ENCODE measurements at regions not wholly inside any gene's neighbourhood (a gene's known extent, or its start where the extent isn't known, plus 50 kb on each side); places are given as distances from the start of the nearest gene placed in this dataset.

DNA sequence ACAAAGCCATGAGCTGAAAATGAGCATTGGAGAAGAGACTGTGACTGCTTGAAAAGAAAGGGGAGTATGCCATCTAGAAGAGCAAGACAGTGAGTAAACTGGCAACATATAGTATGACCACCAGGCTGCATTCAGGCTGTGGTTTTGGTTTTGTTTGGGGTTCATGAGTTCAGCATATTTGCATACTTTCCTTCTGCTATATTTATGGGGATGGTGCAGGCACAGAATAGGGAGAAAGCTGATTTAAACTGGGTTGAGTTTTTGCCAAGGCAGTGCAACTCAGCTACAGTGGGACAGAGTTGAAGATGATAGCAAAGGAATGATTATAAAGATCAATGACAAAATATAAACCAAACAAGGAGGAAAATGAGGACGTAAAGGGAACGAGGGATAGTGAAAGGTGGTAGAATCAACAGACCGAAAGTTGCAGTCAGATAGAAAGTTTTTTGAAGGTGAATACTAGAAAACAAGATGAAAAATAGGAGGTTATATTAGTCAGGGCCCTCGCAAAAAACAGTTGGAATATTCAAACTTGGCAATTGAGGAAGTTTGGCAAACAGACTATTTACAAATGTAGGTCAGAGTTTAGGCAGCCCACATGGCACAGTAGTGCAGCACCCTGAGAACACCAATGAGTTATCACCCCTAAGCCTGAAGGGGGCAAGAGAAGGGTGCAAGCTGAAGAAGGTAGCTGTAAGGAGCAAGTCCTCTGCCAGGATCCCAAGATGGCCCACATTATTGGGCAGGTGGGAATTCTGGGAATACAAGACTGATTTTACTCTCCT, 114.8 kb upstream of the MAP9 start:
- Histone ChIP-seq H2AFZ (ENCODE audit: low read depth, low read length) (no peak overlapping the region), H3K4me3 (ENCODE audit: low read length) (no peak overlapping the region), H4K20me1 (ENCODE audit: insufficient read depth) (no peaks in the 10 kb centered on the region), H3F3A (ENCODE audit: insufficient read depth, low read length, poor library complexity, severe bottlenecking) (no peaks in the 10 kb centered on the region), H3K9me3 (ENCODE audit: low read length) (no peaks in the 10 kb centered on the region), H3K4me2 (ENCODE audit: low read length) (no peak overlapping the region), H3K36me3 (ENCODE audit: insufficient read depth, low read length) (no peaks in the 10 kb centered on the region), H3K27ac (ENCODE audit: low read length) (no peak overlapping the region), H3K27me3 (ENCODE audit: insufficient read depth, low read depth, low read length) (no peaks in the 10 kb centered on the region), H3K9me2 (ENCODE audit: insufficient read depth, low read length) (no peaks in the 10 kb centered on the region), H3K9ac (ENCODE audit: low read length) (no peak overlapping the region), H3K79me2 (replicated peaks; ENCODE audit: insufficient read depth, low read length) (no peaks in the 10 kb centered on the region)
- TF ChIP-seq, protein P1, sequence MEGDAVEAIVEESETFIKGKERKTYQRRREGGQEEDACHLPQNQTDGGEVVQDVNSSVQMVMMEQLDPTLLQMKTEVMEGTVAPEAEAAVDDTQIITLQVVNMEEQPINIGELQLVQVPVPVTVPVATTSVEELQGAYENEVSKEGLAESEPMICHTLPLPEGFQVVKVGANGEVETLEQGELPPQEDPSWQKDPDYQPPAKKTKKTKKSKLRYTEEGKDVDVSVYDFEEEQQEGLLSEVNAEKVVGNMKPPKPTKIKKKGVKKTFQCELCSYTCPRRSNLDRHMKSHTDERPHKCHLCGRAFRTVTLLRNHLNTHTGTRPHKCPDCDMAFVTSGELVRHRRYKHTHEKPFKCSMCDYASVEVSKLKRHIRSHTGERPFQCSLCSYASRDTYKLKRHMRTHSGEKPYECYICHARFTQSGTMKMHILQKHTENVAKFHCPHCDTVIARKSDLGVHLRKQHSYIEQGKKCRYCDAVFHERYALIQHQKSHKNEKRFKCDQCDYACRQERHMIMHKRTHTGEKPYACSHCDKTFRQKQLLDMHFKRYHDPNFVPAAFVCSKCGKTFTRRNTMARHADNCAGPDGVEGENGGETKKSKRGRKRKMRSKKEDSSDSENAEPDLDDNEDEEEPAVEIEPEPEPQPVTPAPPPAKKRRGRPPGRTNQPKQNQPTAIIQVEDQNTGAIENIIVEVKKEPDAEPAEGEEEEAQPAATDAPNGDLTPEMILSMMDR (IDR thresholded peaks at IDR 0.05; ENCODE audit: poor library complexity, severe bottlenecking): no peak
- TF ChIP-seq MXI1 (conservative IDR thresholded peaks at IDR 0.05; ENCODE audit: poor library complexity, severe bottlenecking) (no peak), POLR2AphosphoS5 (IDR thresholded peaks at IDR 0.05) (no peak), EZH2 (IDR thresholded peaks at IDR 0.05; ENCODE audit: borderline replicate concordance, insufficient read depth, low read length, poor library complexity, severe bottlenecking) (no peak), EP300 (conservative IDR thresholded peaks at IDR 0.05; ENCODE audit: poor library complexity, severe bottlenecking) (no peak), SMC3 (conservative IDR thresholded peaks at IDR 0.05; ENCODE audit: poor library complexity) (no peak), TAF1 (IDR thresholded peaks at IDR 0.05; ENCODE audit: low read depth) (no peak), RAD21 (conservative IDR thresholded peaks at IDR 0.05) (no peak)
- TF ChIP-seq, protein P2, sequence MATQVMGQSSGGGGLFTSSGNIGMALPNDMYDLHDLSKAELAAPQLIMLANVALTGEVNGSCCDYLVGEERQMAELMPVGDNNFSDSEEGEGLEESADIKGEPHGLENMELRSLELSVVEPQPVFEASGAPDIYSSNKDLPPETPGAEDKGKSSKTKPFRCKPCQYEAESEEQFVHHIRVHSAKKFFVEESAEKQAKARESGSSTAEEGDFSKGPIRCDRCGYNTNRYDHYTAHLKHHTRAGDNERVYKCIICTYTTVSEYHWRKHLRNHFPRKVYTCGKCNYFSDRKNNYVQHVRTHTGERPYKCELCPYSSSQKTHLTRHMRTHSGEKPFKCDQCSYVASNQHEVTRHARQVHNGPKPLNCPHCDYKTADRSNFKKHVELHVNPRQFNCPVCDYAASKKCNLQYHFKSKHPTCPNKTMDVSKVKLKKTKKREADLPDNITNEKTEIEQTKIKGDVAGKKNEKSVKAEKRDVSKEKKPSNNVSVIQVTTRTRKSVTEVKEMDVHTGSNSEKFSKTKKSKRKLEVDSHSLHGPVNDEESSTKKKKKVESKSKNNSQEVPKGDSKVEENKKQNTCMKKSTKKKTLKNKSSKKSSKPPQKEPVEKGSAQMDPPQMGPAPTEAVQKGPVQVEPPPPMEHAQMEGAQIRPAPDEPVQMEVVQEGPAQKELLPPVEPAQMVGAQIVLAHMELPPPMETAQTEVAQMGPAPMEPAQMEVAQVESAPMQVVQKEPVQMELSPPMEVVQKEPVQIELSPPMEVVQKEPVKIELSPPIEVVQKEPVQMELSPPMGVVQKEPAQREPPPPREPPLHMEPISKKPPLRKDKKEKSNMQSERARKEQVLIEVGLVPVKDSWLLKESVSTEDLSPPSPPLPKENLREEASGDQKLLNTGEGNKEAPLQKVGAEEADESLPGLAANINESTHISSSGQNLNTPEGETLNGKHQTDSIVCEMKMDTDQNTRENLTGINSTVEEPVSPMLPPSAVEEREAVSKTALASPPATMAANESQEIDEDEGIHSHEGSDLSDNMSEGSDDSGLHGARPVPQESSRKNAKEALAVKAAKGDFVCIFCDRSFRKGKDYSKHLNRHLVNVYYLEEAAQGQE (IDR thresholded peaks at IDR 0.05; ENCODE audit: borderline replicate concordance): no peak

DNA sequence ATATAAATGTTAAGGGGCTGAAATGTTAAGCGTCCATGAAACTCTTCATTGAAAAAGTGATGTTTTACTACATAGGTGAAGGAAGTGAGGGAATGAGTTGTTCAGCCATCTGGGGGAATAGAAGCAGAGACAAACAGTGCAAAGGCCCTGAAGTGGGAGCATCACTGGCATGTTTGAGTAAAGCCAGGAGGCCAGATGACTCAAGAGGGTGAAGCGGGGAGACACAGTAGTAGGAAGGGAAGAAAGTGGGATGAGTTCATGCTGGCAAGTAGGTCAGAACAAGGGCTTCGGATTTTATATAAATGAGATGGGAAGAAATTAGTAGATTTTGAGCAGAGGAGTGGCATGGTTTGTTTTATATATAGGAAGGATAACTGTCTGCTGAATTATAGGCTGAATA, 112.5 kb upstream of the MAP9 start:
- no peaks in the 10 kb centered on the region for H3K27me3 ChIP-seq (ENCODE audit: insufficient read depth, low read depth, low read length)
- no peaks in the 10 kb centered on the region for H3F3A ChIP-seq (ENCODE audit: insufficient read depth, low read length, poor library complexity, severe bottlenecking)
- no peaks in the 10 kb centered on the region for H3K36me3 ChIP-seq (ENCODE audit: insufficient read depth, low read length)
- no peak overlapping the region for H2AFZ ChIP-seq (ENCODE audit: low read depth, low read length)
- H3K79me2 ChIP-seq (replicated peaks; ENCODE audit: insufficient read depth, low read length): no peaks in the 10 kb centered on the region
- no peak overlapping the region for H3K4me3 ChIP-seq (ENCODE audit: low read length)
- no peak overlapping the region for H3K4me2 ChIP-seq (ENCODE audit: low read length)
- H3K9ac ChIP-seq (ENCODE audit: low read length): no peak overlapping the region
- H3K9me2 ChIP-seq (ENCODE audit: insufficient read depth, low read length): no peaks in the 10 kb centered on the region
- H4K20me1 ChIP-seq (ENCODE audit: insufficient read depth): no peaks in the 10 kb centered on the region
- no peaks in the 10 kb centered on the region for H3K9me3 ChIP-seq (ENCODE audit: low read length)
- no peak overlapping the region for H3K27ac ChIP-seq (ENCODE audit: low read length)
- TF ChIP-seq MXI1 (conservative IDR thresholded peaks at IDR 0.05; ENCODE audit: poor library complexity, severe bottlenecking) (no peak), EP300 (conservative IDR thresholded peaks at IDR 0.05; ENCODE audit: poor library complexity, severe bottlenecking) (no peak), TAF1 (IDR thresholded peaks at IDR 0.05; ENCODE audit: low read depth) (no peak)

All from neural cell (in vitro differentiated cells).